Mesenchymal stem cell (in vitro differentiated cells and primary cell): ENCODE measurements at regions not wholly inside any gene's neighbourhood (a gene's known extent, or its start where the extent isn't known, plus 50 kb on each side); places are given as distances from the start of the nearest gene placed in this dataset.

ENCODE experiments used
- DNase-seq: peaks from one replicate; pipeline ENCODE4 v3.0.0-alpha.2; 2013
- H2AFZ ChIP-seq: one replicate; pipeline ENCODE4 v1.6.1; 2013; ENCODE audit warnings: low read depth, mild to moderate bottlenecking, control low read depth, inconsistent platforms, low read length, moderate library complexity
- H2AK5ac ChIP-seq: 2 replicates; pipeline ENCODE4 v1.6.1; 2013; ENCODE audit warnings: low read length, moderate library complexity, mild to moderate bottlenecking, inconsistent platforms; ENCODE audit not compliant: severe bottlenecking
- H2BK120ac ChIP-seq: one replicate; pipeline ENCODE4 v1.6.1; 2013; ENCODE audit warnings: low read depth, mild to moderate bottlenecking, inconsistent platforms, low read length, moderate library complexity
- H2BK12ac ChIP-seq, 2 experiments: one replicate each; pipeline ENCODE4 v1.6.1; 2013; ENCODE audit warnings: inconsistent platforms in 2 of 2, low read length in 2 of 2, mild to moderate bottlenecking in 2 of 2, moderate library complexity in 2 of 2, control low read depth in 1 of 2
- H2BK15ac ChIP-seq: one replicate; pipeline ENCODE4 v1.6.1; 2013; ENCODE audit warnings: mild to moderate bottlenecking, low read depth, inconsistent platforms; ENCODE audit not compliant: poor library complexity, severe bottlenecking
- H2BK5ac ChIP-seq: 2 replicates; pipeline ENCODE4 v1.6.1; 2013; ENCODE audit warnings: low read depth, mild to moderate bottlenecking, low read length, control low read depth, inconsistent platforms; ENCODE audit not compliant: poor library complexity, severe bottlenecking
- H3K14ac ChIP-seq, 2 experiments: one replicate each; pipeline ENCODE4 v1.6.1; 2013; ENCODE audit warnings: inconsistent platforms in 2 of 2, low read length in 2 of 2, control low read depth in 1 of 2, mild to moderate bottlenecking in 1 of 2, moderate library complexity in 1 of 2
- H3K18ac ChIP-seq, 2 experiments: one replicate each; pipeline ENCODE4 v1.6.1; 2013; ENCODE audit warnings: inconsistent platforms in 2 of 2, low read length in 2 of 2, control low read depth in 1 of 2, low read depth in 1 of 2, mild to moderate bottlenecking in 1 of 2
- H3K23ac ChIP-seq, 2 experiments: one replicate each; pipeline ENCODE4 v1.6.1; 2013; ENCODE audit warnings: inconsistent platforms in 2 of 2, low read length in 2 of 2, mild to moderate bottlenecking in 2 of 2, moderate library complexity in 2 of 2, control low read depth in 1 of 2
- H3K27ac ChIP-seq: 2 replicates; pipeline ENCODE4 v1.5.1; 2013; ENCODE audit warnings: mild to moderate bottlenecking, moderate library complexity, low read length, control low read depth, inconsistent platforms; ENCODE audit not compliant: poor library complexity, severe bottlenecking
- H3K27me3 ChIP-seq, 2 experiments: 2 replicates each; pipeline versions ENCODE4 v1.6.1 to v1.7.0; 2013; ENCODE audit warnings: low read length in 2 of 2, mild to moderate bottlenecking in 2 of 2, moderate library complexity in 2 of 2, control low read depth in 1 of 2, inconsistent platforms in 1 of 2; ENCODE audit not compliant: control insufficient read depth in 1 of 2, insufficient read depth in 1 of 2
- H3K36me3 ChIP-seq, 2 experiments: 2 replicates each; pipeline versions ENCODE4 v1.6.1 to v1.7.0; 2013; ENCODE audit warnings: low read length in 2 of 2, control low read depth in 1 of 2, inconsistent platforms in 1 of 2, low read depth in 1 of 2, mild to moderate bottlenecking in 1 of 2; ENCODE audit not compliant: insufficient read depth in 2 of 2, control insufficient read depth in 1 of 2
- H3K4ac ChIP-seq, 2 experiments: one replicate each; pipeline ENCODE4 v1.6.1; 2013; ENCODE audit warnings: inconsistent platforms in 2 of 2, low read length in 2 of 2, mild to moderate bottlenecking in 2 of 2, moderate library complexity in 2 of 2, control low read depth in 1 of 2, low read depth in 1 of 2
- H3K4me1 ChIP-seq: 2 replicates; pipeline ENCODE4 v1.6.1; 2013; ENCODE audit warnings: low read depth, low read length, control low read depth; ENCODE audit not compliant: control insufficient read depth, insufficient read depth
- H3K4me2 ChIP-seq: 2 replicates; pipeline ENCODE4 v1.6.1; 2013; ENCODE audit warnings: low read length, mild to moderate bottlenecking, inconsistent platforms; ENCODE audit not compliant: poor library complexity, severe bottlenecking
- H3K4me3 ChIP-seq, 2 experiments: 2 replicates each; pipeline versions ENCODE4 v1.5.1 to v1.7.0; 2013; ENCODE audit warnings: low read length in 2 of 2, mild to moderate bottlenecking in 2 of 2, control low read depth in 1 of 2, low read depth in 1 of 2; ENCODE audit not compliant: insufficient read depth in 1 of 2
- H3K79me1 ChIP-seq: replicated peaks from 2 replicates; pipeline ENCODE4 v1.6.1; 2013; ENCODE audit warnings: mild to moderate bottlenecking, control low read depth, low read length, inconsistent platforms; ENCODE audit not compliant: poor library complexity, severe bottlenecking
- H3K9ac ChIP-seq: 2 replicates; pipeline ENCODE4 v1.7.0; 2013; ENCODE audit warnings: mild to moderate bottlenecking, low read length, moderate library complexity
- H3K9me3 ChIP-seq: 2 replicates; pipeline ENCODE4 v1.7.0; 2013; ENCODE audit warnings: mild to moderate bottlenecking, low read length; ENCODE audit not compliant: control insufficient read depth
- H4K8ac ChIP-seq: one replicate; pipeline ENCODE4 v1.6.1; 2013; ENCODE audit warnings: inconsistent platforms, mild to moderate bottlenecking, low read length, moderate library complexity
- H4K91ac ChIP-seq: one replicate; pipeline ENCODE4 v1.6.1; 2013; ENCODE audit warnings: mild to moderate bottlenecking, low read length, inconsistent platforms
- WGBS: methylation state at CpG from one replicate; pipeline ENCODE4 v1.1.7; 2013; ENCODE audit warnings: mixed read lengths; 5-methylcytosine and 5-hydroxymethylcytosine counted together

DNA sequence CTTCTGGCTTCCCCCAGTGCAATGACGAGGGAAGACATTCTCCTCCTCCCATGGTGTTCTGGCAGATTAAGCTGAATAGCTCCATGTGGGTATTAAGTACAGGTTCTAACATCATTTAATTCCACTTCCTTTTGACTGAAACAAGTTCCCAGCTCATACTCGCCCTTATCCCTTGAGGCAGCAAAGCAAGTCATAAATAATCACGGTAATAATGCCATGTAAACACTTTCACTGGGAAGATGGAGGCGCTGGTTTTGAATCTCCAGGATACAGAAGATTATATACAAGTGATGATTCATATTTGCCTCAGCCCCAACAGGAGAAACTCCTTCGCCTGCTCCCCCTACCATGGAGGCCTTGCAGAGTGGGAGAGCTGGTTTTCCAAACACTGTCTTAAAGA is 141.3 kb downstream of the PXDC1 start:
- Histone ChIP-seq H2BK12ac (no peak overlapping the region), H4K91ac (no peak overlapping the region), H3K9me3 (no peaks in the 10 kb centered on the region), H3K4me1 (peaks cover 14% of the 10 kb centered on the region), H3K27me3 (peaks cover 0 to 1% of the 10 kb centered on the region in 2 experiments), H3K4me3 (no peak overlapping the region), H3K4ac (no peak overlapping the region), H3K4me2 (no peak overlapping the region), H3K18ac (no peak overlapping the region), H2BK5ac (no peak overlapping the region), H3K9ac (no peak overlapping the region), H3K23ac (no peak overlapping the region), H3K36me3 (no peaks in the 10 kb centered on the region), H2AK5ac (peak overlapping the region; percentile 23), H3K14ac (no peak overlapping the region), H2AFZ (no peak overlapping the region), H3K27ac (no peak overlapping the region), H3K79me1 (no peaks in the 10 kb centered on the region), H2BK120ac (no peak overlapping the region), H2BK15ac (no peak overlapping the region), H4K8ac (no peak overlapping the region)
- 36% methylated on average over 1 of the region's 5 CpGs for WGBS
- peak; percentile 78 for DNase-seq

DNA sequence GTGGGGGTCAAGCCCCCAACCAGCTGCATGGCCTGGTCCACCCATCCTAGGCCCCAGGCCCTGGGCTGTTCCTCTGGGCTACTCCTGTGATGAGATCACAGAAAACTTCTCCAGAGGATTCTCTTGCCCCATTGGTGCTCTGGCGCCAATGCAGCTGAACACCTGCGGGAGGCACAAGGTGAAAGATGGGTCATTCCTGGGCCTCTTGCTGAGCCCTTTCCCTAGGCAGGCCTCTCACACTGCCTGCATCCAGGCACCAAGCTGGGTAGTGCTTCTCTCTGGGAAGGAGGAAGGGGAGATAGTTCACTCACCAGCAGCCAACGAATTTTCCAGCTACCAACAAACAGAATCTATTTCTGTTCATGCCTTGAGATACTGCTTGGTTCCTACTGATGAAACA is 142.1 kb downstream of the PXDC1 start:
- Histone ChIP-seq H3K9ac (no peak overlapping the region), H3K18ac (no peak overlapping the region), H2BK12ac (no peak overlapping the region), H3K14ac (no peak overlapping the region), H2AK5ac (peak overlapping the region; percentile 38), H3K23ac (peak overlapping the region in 1 of 2 experiments; percentile 9), H3K36me3 (no peaks in the 10 kb centered on the region), H3K27ac (no peak overlapping the region), H3K79me1 (no peaks in the 10 kb centered on the region), H2BK5ac (no peak overlapping the region), H4K8ac (no peak overlapping the region), H3K9me3 (no peaks in the 10 kb centered on the region), H3K4me2 (no peak overlapping the region), H3K4ac (no peak overlapping the region), H2BK15ac (no peak overlapping the region), H3K4me1 (peaks cover 14% of the 10 kb centered on the region), H2AFZ (peak overlapping the region; percentile 32), H4K91ac (no peak overlapping the region), H3K27me3 (no peaks in the 10 kb centered on the region), H3K4me3 (no peak overlapping the region), H2BK120ac (no peak overlapping the region)
- DNase-seq = no peak
- 100% methylated on average over 2 of the region's 3 CpGs for WGBS

DNA sequence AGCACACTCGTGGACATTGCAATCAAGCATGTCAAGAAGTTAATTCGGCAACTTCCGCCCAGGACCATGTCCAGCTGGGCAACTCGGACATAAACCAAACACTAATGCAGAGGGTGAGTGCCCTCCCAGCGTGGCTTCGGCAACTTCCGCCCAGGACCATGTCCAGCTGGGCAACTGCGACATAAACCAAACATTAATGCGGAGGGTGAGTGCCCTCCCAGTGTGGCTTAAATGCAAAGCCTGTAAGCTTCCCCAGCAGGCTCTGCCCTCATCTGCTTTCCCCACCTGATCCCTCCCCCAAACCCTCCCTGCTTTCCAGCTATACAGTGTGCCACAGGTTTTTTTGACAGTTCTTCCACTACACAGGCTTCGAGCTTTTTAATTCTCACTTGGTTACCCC is 143.4 kb downstream of the PXDC1 start:
- H4K8ac ChIP-seq = no peak overlapping the region
- no peak overlapping the region for H3K4ac ChIP-seq
- H3K27me3 ChIP-seq = no peaks in the 10 kb centered on the region
- H3K18ac ChIP-seq = no peak overlapping the region
- no peak overlapping the region for H2AFZ ChIP-seq
- H3K79me1 ChIP-seq = no peaks in the 10 kb centered on the region
- DNase-seq = no peak
- H3K4me1 ChIP-seq = peaks cover 20% of the 10 kb centered on the region
- no peak overlapping the region for H2BK120ac ChIP-seq
- no peak overlapping the region for H2BK12ac ChIP-seq
- no peak overlapping the region for H2AK5ac ChIP-seq
- no peak overlapping the region for H3K23ac ChIP-seq
- H4K91ac ChIP-seq = no peak overlapping the region
- H3K36me3 ChIP-seq = no peaks in the 10 kb centered on the region
- H3K27ac ChIP-seq = no peak overlapping the region
- WGBS = 89% methylated on average over 9 of the region's 10 CpGs
- peaks cover 3% of the 10 kb centered on the region for H3K9me3 ChIP-seq
- no peak overlapping the region for H3K14ac ChIP-seq
- no peak overlapping the region for H3K4me3 ChIP-seq
- H3K9ac ChIP-seq = no peak overlapping the region
- no peak overlapping the region for H2BK15ac ChIP-seq
- H3K4me2 ChIP-seq = no peak overlapping the region
- no peak overlapping the region for H2BK5ac ChIP-seq

DNA sequence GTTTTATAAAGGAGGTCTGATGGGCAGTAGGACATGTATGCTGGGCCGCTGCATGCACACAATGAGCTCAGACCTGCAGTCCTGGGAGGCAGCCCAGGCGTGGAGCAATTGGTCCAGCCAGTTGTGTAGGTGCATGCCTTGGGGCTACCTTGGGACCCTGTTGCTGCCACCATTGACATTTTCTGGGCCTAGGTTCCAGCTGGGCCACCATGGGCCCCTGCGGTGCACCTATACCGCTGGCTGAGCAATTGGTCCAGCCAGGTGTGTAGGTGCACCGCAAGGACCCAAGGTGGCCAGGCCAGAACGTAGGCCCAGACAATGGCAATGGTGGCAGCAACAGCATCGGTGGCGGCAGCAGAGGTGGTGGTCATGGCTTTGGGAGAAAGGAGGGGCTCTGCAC is 143.9 kb downstream of the PXDC1 start:
- Histone ChIP-seq H2BK12ac (no peak overlapping the region), H2BK120ac (no peak overlapping the region), H4K91ac (no peak overlapping the region), H2BK15ac (no peak overlapping the region), H3K18ac (no peak overlapping the region), H3K36me3 (no peaks in the 10 kb centered on the region), H3K27ac (no peak overlapping the region), H3K79me1 (no peaks in the 10 kb centered on the region), H4K8ac (no peak overlapping the region), H3K9me3 (peaks cover 3% of the 10 kb centered on the region), H3K14ac (no peak overlapping the region), H3K4ac (no peak overlapping the region), H3K4me3 (no peak overlapping the region), H3K9ac (no peak overlapping the region), H2AFZ (no peak overlapping the region), H3K27me3 (no peaks in the 10 kb centered on the region), H3K4me1 (peaks cover 20% of the 10 kb centered on the region), H2AK5ac (no peak overlapping the region), H2BK5ac (no peak overlapping the region), H3K23ac (no peak overlapping the region), H3K4me2 (no peak overlapping the region)
- WGBS = 94% methylated on average over 8 of the region's 8 CpGs
- no peak for DNase-seq
